RCC 7860 (cell line): ENCODE measurements at regions not wholly inside any gene's neighbourhood (a gene's known extent, or its start where the extent isn't known, plus 50 kb on each side); places are given as distances from the start of the nearest gene placed in this dataset.

ENCODE experiments used
- DNase-seq: peaks from one replicate; pipeline ENCODE4 v3.0.0-alpha.2; 2015; ENCODE audit warnings: low spot score
- FAIRE-seq: peaks from 2 replicates; lab custom pipeline; 2012; peaks lifted over from hg19 to GRCh38; lab: Jason Lieb, UNC

GRCh38 chr17:77726549-77727006 is 231.9 kb upstream of the TNRC6C start:
- FAIRE-seq (no peak), DNase-seq (no peak)

- FAIRE-seq (no peak), DNase-seq (no peak)
These were observed 231.4 kb upstream of the TNRC6C start for GRCh38 chr17:77727037-77727615.

GRCh38 chr17:77728474-77728795 is 230.1 kb upstream of the TNRC6C start:
- FAIRE-seq (no peak), DNase-seq (no peak)

GRCh38 chr17:77728871-77729270 is 229.6 kb upstream of the TNRC6C start:
- DNase-seq (no peak), FAIRE-seq (no peak)

- DNase-seq, result no peak
- FAIRE-seq, result no peak
These were observed 228.9 kb upstream of the TNRC6C start for GRCh38 chr17:77729587-77729986.

- no peak for FAIRE-seq
- no peak for DNase-seq
These were observed 228.1 kb upstream of the TNRC6C start for GRCh38 chr17:77730376-77730775.

GRCh38 chr17:77733576-77734296 is 224.8 kb upstream of the TNRC6C start:
- no peak for DNase-seq
- FAIRE-seq, result no peak

- no peak for FAIRE-seq
- no peak for DNase-seq
These were observed 224.0 kb upstream of the TNRC6C start for GRCh38 chr17:77734371-77735080.

- FAIRE-seq, result no peak
- DNase-seq, result no peak
These were observed 223.4 kb upstream of the TNRC6C start for GRCh38 chr17:77735081-77735565.

GRCh38 chr17:77735566-77736198 is 222.8 kb upstream of the TNRC6C start:
- FAIRE-seq (no peak), DNase-seq (no peak)

GRCh38 chr17:77736199-77736585 is 222.3 kb upstream of the TNRC6C start:
- FAIRE-seq, result no peak
- DNase-seq, result no peak

- FAIRE-seq (no peak), DNase-seq (no peak)
These were observed 221.8 kb upstream of the TNRC6C start for GRCh38 chr17:77736721-77737120.

GRCh38 chr17:77737442-77738265 is 220.8 kb upstream of the TNRC6C start:
- FAIRE-seq (no peak), DNase-seq (no peak)

- DNase-seq (no peak), FAIRE-seq (no peak)
These were observed 219.6 kb upstream of the TNRC6C start for GRCh38 chr17:77738751-77739531.

GRCh38 chr17:77740481-77740880 is 218.0 kb upstream of the TNRC6C start:
- no peak for FAIRE-seq
- no peak for DNase-seq

- FAIRE-seq (no peak), DNase-seq (no peak)
These were observed 217.4 kb upstream of the TNRC6C start for GRCh38 chr17:77741109-77741508.

- no peak for FAIRE-seq
- no peak for DNase-seq
These were observed 215.9 kb upstream of the TNRC6C start for GRCh38 chr17:77742579-77742978.

- DNase-seq (no peak), FAIRE-seq (no peak)
These were observed 214.2 kb upstream of the TNRC6C start for GRCh38 chr17:77744066-77744988.

- FAIRE-seq, result no peak
- DNase-seq, result no peak
These were observed 212.8 kb upstream of the TNRC6C start for GRCh38 chr17:77745702-77746101.
